Rectal smooth muscle tissue (tissue), 1 donor: ENCODE measurements at regions not wholly inside any gene's neighbourhood (a gene's known extent, or its start where the extent isn't known, plus 50 kb on each side); places are given as distances from the start of the nearest gene placed in this dataset.
A peak's percentile ranks its signal among the peaks of the same experiment; 100 is the strongest.

ENCODE experiments used
- H3K27ac ChIP-seq: one replicate; pipeline ENCODE4 v1.7.0; 2013; ENCODE audit warnings: low read depth, low read length, inconsistent platforms
- H3K27me3 ChIP-seq: one replicate; pipeline ENCODE4 v1.7.0; 2013; ENCODE audit warnings: low read length; ENCODE audit not compliant: control insufficient read depth, insufficient read depth
- H3K36me3 ChIP-seq: one replicate; pipeline ENCODE4 v1.7.0; 2013; ENCODE audit warnings: low read length; ENCODE audit not compliant: control insufficient read depth, insufficient read depth
- H3K4me1 ChIP-seq: one replicate; pipeline ENCODE4 v1.7.0; 2013; ENCODE audit warnings: low read length; ENCODE audit not compliant: control insufficient read depth, insufficient read depth
- H3K4me3 ChIP-seq: one replicate; pipeline ENCODE4 v1.7.0; 2013; ENCODE audit warnings: low read length
- H3K9ac ChIP-seq: one replicate; pipeline ENCODE4 v1.7.0; 2013; ENCODE audit warnings: low read length

DNA sequence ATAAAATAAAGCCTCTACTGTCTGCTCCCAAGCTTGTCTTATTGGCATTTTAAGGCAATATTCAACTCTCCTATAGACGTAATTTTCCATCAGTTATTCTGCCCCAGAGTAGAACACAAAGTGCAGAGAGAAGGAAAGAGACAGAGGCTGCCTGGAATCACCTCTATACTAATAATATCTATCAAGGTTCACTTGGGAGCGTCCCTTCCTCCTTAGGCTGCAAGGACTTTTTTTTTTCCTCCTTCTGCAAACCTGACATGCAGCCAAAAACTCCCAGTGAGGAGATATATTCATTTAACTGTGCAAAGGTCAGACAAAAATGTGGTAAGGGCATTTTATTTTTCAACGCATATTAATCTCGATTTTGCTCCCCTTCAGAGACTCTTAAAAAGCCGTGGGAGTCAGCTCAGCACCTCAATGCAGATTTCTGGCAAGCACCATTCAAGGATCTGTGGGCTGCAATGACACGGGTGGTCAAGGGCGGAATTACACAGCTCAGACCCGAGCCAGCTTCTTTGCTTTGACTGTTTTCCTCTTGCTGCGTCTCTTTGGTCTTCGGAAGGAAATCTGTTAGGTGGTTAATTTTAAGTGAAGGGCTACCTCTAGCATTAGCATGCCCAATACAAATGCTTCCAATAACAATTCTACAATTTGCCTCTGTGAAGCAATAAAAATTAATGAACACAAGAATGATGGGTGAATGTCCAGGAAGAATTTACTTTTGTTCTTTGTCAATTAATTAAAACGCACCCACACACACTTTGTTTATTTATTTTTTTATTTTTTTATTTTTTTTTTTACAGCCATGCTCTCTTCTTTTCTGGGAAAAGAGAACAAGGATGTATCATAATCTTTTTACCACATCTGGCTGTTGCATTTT, 587.7 kb upstream of the GRAMD2B start:
- no peaks in the 10 kb centered on the region for H3K4me1 ChIP-seq
- H3K36me3 ChIP-seq = no peaks in the 10 kb centered on the region
- H3K27ac ChIP-seq = no peak overlapping the region
- no peak overlapping the region for H3K9ac ChIP-seq
- H3K27me3 ChIP-seq = no peaks in the 10 kb centered on the region
- peak overlapping the region; percentile 39 for H3K4me3 ChIP-seq

GRCh38 chr5:125836256-125836655, 587.0 kb upstream of the GRAMD2B start:
- Histone ChIP-seq H3K27ac (no peak overlapping the region), H3K36me3 (no peaks in the 10 kb centered on the region), H3K4me1 (no peaks in the 10 kb centered on the region), H3K27me3 (no peaks in the 10 kb centered on the region), H3K4me3 (no peak overlapping the region), H3K9ac (no peak overlapping the region)

- no peak overlapping the region for H3K9ac ChIP-seq
- no peak overlapping the region for H3K4me3 ChIP-seq
- H3K36me3 ChIP-seq = no peaks in the 10 kb centered on the region
- H3K27me3 ChIP-seq = no peaks in the 10 kb centered on the region
- no peak overlapping the region for H3K27ac ChIP-seq
- no peaks in the 10 kb centered on the region for H3K4me1 ChIP-seq
These were observed 585.3 kb upstream of the GRAMD2B start for GRCh38 chr5:125837866-125838265.

GRCh38 chr5:125847561-125847960, 575.6 kb upstream of the GRAMD2B start:
- H3K9ac ChIP-seq = no peak overlapping the region
- H3K4me1 ChIP-seq = no peaks in the 10 kb centered on the region
- H3K4me3 ChIP-seq = no peak overlapping the region
- H3K36me3 ChIP-seq = no peaks in the 10 kb centered on the region
- no peak overlapping the region for H3K27ac ChIP-seq
- no peaks in the 10 kb centered on the region for H3K27me3 ChIP-seq

DNA sequence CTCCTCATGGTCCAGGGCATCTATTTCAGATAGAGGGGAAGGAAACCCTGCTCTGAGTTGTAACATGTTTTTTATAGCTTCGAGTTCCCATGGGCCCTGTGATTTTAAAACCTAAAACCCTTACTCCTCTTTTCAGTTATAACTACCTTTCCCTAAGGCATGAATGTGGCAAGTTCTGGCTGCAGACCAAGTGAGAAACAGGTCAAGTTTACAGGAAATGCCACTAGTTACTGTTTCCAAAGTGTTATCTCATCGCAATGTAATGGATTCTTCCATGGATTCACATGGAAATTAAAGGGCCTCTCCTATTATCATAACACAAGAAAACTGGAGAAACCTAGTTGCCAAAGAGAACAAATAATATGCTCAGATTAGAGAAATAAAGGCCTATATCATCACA, 574.5 kb upstream of the GRAMD2B start:
- Histone ChIP-seq H3K27ac (no peak overlapping the region), H3K27me3 (no peaks in the 10 kb centered on the region), H3K9ac (no peak overlapping the region), H3K36me3 (no peaks in the 10 kb centered on the region), H3K4me3 (no peak overlapping the region), H3K4me1 (no peaks in the 10 kb centered on the region)

DNA sequence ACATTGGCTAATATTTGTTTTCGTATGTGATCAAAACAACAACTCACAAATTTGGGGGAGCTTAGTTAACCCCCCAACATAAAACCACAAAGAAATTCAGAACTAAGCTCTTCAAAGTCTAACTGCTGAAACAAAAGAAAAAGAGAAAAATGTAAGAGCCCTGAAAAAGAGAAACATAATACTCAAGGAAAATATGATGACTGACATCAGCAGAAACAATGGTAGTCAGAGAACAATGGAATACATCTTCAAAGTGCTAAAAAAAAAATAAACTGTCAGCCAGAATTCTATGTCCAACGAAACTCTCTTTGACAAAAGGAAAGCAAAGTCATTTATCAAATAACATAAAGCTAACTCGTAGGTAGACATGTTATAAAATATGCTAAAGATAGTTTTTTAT, 566.3 kb upstream of the GRAMD2B start:
- no peaks in the 10 kb centered on the region for H3K27me3 ChIP-seq
- H3K36me3 ChIP-seq = no peaks in the 10 kb centered on the region
- no peak overlapping the region for H3K27ac ChIP-seq
- no peaks in the 10 kb centered on the region for H3K4me1 ChIP-seq
- no peak overlapping the region for H3K4me3 ChIP-seq
- H3K9ac ChIP-seq = no peak overlapping the region

GRCh38 chr5:125863579-125863978, 559.6 kb upstream of the GRAMD2B start:
- Histone ChIP-seq H3K36me3 (no peaks in the 10 kb centered on the region), H3K9ac (no peak overlapping the region), H3K4me1 (no peaks in the 10 kb centered on the region), H3K27me3 (no peaks in the 10 kb centered on the region), H3K4me3 (no peak overlapping the region), H3K27ac (no peak overlapping the region)

DNA sequence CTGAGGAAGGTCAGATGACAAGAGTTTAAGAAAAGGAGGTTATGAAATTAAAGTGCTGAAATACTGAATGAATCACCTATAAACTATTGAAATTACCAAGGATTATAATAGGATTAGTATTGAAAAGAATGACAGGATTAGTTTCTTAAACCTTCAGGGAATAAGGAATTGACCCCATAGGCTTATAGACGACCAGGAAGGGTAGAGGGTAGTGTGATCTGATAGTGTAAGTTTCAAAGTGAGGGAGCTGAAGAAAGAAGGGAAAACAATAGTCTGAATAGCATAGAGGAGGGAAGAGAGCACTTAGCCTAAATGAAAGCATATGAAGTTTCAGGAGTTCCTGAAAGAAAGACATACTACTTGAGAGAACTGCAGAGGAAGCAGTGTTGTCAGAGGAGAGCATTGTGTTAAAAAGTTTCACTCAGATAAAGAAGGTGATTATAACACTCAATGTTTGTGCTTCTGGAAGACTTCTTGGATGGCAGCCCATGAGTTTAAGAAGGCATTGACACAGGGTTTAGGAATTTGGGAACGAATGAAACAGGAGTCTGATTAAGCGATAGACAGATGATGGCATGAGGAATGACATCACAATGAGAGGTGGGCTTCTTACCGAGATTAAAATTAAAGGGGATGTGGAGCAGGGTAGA, 557.9 kb upstream of the GRAMD2B start:
- Histone ChIP-seq H3K27ac (no peak overlapping the region), H3K36me3 (no peaks in the 10 kb centered on the region), H3K9ac (no peak overlapping the region), H3K4me3 (no peak overlapping the region), H3K4me1 (no peaks in the 10 kb centered on the region), H3K27me3 (no peaks in the 10 kb centered on the region)

DNA sequence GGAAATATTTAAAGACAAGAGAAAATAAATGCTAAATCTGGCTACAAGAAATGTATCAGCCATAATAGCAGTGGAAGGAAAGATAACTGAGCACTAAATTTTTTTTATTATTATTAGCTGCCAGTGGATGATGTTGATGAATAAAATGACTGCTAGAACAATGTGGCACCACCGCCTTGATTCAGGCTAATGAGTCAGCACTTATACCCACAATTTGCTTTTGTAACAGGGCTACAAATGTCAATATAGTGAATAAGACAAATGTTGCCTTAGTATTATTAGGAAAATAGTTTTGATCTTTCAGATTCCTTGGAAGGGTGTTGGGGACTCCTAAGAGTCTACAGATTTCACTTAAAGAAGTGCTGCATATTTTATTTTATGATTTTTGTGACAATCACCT, 555.2 kb upstream of the GRAMD2B start:
- no peak overlapping the region for H3K27ac ChIP-seq
- no peaks in the 10 kb centered on the region for H3K36me3 ChIP-seq
- H3K4me1 ChIP-seq = no peaks in the 10 kb centered on the region
- no peaks in the 10 kb centered on the region for H3K27me3 ChIP-seq
- H3K9ac ChIP-seq = no peak overlapping the region
- no peak overlapping the region for H3K4me3 ChIP-seq

DNA sequence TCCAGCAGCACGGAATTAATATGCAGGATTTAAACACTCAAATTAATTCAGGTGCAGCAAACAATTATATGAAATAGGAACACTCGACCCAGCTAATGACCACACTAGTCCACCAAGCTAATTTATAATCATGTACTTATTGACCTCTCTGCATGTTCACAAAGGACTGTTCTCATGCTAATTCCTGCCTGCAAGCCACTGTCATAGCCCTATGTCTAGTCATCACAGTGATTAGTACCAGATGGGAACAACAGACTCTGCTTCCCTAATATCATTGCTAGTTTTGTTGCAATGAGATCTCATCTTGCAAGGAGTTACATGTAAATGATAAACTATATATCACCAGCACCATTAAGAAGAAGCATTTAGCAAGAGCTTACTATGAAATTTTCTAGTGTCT, 553.0 kb upstream of the GRAMD2B start:
- Histone ChIP-seq H3K4me3 (no peak overlapping the region), H3K27me3 (no peaks in the 10 kb centered on the region), H3K9ac (no peak overlapping the region), H3K4me1 (no peaks in the 10 kb centered on the region), H3K27ac (no peak overlapping the region), H3K36me3 (no peaks in the 10 kb centered on the region)

- no peak overlapping the region for H3K9ac ChIP-seq
- H3K27me3 ChIP-seq = no peaks in the 10 kb centered on the region
- H3K36me3 ChIP-seq = no peaks in the 10 kb centered on the region
- no peak overlapping the region for H3K4me3 ChIP-seq
- no peaks in the 10 kb centered on the region for H3K4me1 ChIP-seq
- no peak overlapping the region for H3K27ac ChIP-seq
These were observed 549.2 kb upstream of the GRAMD2B start for GRCh38 chr5:125874057-125874456.

GRCh38 chr5:125874717-125875116, 548.5 kb upstream of the GRAMD2B start:
- Histone ChIP-seq H3K4me3 (no peak overlapping the region), H3K9ac (no peak overlapping the region), H3K27me3 (no peaks in the 10 kb centered on the region), H3K4me1 (no peaks in the 10 kb centered on the region), H3K27ac (no peak overlapping the region), H3K36me3 (no peaks in the 10 kb centered on the region)

DNA sequence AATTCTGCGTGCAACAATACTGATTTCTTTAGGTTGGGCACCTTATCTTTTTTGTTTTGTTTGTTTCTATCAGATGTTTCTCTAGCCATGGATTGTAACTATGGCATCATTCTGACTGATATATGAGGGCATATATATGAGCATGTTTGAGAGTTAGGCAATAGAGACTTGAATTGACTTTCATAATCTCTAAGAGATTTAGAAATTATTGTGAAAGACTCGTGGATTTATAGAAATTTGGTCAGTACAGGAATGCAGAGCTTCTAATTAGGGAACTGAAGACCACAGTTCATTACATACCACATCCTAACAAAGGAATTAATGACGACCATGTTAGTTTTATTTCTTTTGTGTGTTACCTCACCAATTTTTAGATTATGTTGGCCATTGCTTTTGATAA, 546.0 kb upstream of the GRAMD2B start:
- Histone ChIP-seq H3K4me3 (no peak overlapping the region), H3K4me1 (no peaks in the 10 kb centered on the region), H3K27me3 (no peaks in the 10 kb centered on the region)

More for the DNA sequence above, 546.0 kb upstream of the GRAMD2B start:
- H3K9ac ChIP-seq = no peak overlapping the region
- no peaks in the 10 kb centered on the region for H3K36me3 ChIP-seq
- H3K27ac ChIP-seq = no peak overlapping the region
